ENCODE measurements at regions not wholly inside any gene's neighbourhood (a gene's known extent, or its start where the extent isn't known, plus 50 kb on each side); places are given as distances from the start of the nearest gene placed in this dataset.

GRCh38 chr17:71089431-71089830 is 920.1 kb downstream of the KCNJ2 start:
- TF ChIP-seq POLR2A (IDR thresholded peaks at IDR 0.05) (no peak), POLR2AphosphoS5 (IDR thresholded peaks at IDR 0.05) (no peak)
